HPDE6-E6E7 (cell line): ENCODE measurements at regions not wholly inside any gene's neighbourhood (a gene's known extent, or its start where the extent isn't known, plus 50 kb on each side); places are given as distances from the start of the nearest gene placed in this dataset.

ENCODE experiments used
- DNase-seq: peaks from one replicate; pipeline ENCODE4 v3.0.0; 2011; ENCODE audit warnings: missing footprints; ENCODE audit errors: extremely low spot score

GRCh38 chr14:95034788-95035187, 122.5 kb downstream of the DICER1 start:
- no peak for DNase-seq

GRCh38 chr14:95033682-95034632, 123.4 kb downstream of the DICER1 start:
- no peak for DNase-seq

- DNase-seq = no peak
Measured at GRCh38 chr14:95033031-95033430, 124.3 kb downstream of the DICER1 start.

- no peak for DNase-seq
Measured at GRCh38 chr14:95026851-95027463, 130.4 kb downstream of the DICER1 start.

GRCh38 chr14:95025941-95026340, 131.4 kb downstream of the DICER1 start:
- no peak for DNase-seq

GRCh38 chr14:95025218-95025617, 132.1 kb downstream of the DICER1 start:
- no peak for DNase-seq

GRCh38 chr14:95024380-95024779, 132.9 kb downstream of the DICER1 start:
- DNase-seq = no peak

GRCh38 chr14:95023886-95024285, 133.4 kb downstream of the DICER1 start:
- DNase-seq = no peak

GRCh38 chr14:95023115-95023514, 134.2 kb downstream of the DICER1 start:
- no peak for DNase-seq

GRCh38 chr14:95021588-95021987, 135.7 kb downstream of the DICER1 start:
- no peak for DNase-seq

- DNase-seq = no peak
Measured at GRCh38 chr14:95018821-95019220, 138.5 kb downstream of the DICER1 start.

- DNase-seq = no peak
Measured at GRCh38 chr14:95015046-95015445, 142.3 kb downstream of the DICER1 start.

GRCh38 chr14:95014036-95014435, 143.3 kb downstream of the DICER1 start:
- no peak for DNase-seq

GRCh38 chr14:95011445-95012006, 145.8 kb downstream of the DICER1 start:
- DNase-seq = no peak

GRCh38 chr14:95008445-95009217, 148.7 kb downstream of the DICER1 start:
- no peak for DNase-seq

GRCh38 chr14:95007921-95008320, 149.4 kb downstream of the DICER1 start:
- no peak for DNase-seq

GRCh38 chr14:95006479-95006878, 150.8 kb downstream of the DICER1 start:
- DNase-seq = no peak

GRCh38 chr14:95006051-95006450, 151.3 kb downstream of the DICER1 start:
- no peak for DNase-seq

- DNase-seq = no peak
Measured at GRCh38 chr14:95003099-95003960, 154.0 kb downstream of the DICER1 start.

- DNase-seq = no peak
Measured at GRCh38 chr14:94998685-94999084, 158.6 kb downstream of the DICER1 start.

GRCh38 chr14:94998110-94998509, 159.2 kb downstream of the DICER1 start:
- DNase-seq = no peak
